ENCODE measurements at regions not wholly inside any gene's neighbourhood (a gene's known extent, or its start where the extent isn't known, plus 50 kb on each side); places are given as distances from the start of the nearest gene placed in this dataset.

GRCh38 chr1:219521325-219521724, 91.6 kb downstream of the ZC3H11B start:
- DNase-seq (ENCODE audit: low spot score) = no peak

GRCh38 chr1:219520241-219520640, 92.7 kb downstream of the ZC3H11B start:
- DNase-seq (ENCODE audit: low spot score) = no peak

- DNase-seq (ENCODE audit: low spot score) = no peak
These were observed 94.0 kb downstream of the ZC3H11B start for GRCh38 chr1:219518907-219519248.

- no peak for DNase-seq (ENCODE audit: low spot score)
These were observed 94.6 kb downstream of the ZC3H11B start for GRCh38 chr1:219518168-219518906.

GRCh38 chr1:219517031-219517430, 95.9 kb downstream of the ZC3H11B start:
- no peak for DNase-seq (ENCODE audit: low spot score)

GRCh38 chr1:219514728-219515127, 98.2 kb downstream of the ZC3H11B start:
- DNase-seq (ENCODE audit: low spot score) = no peak

- DNase-seq (ENCODE audit: low spot score) = no peak
These were observed 105.5 kb downstream of the ZC3H11B start for GRCh38 chr1:219507437-219507836.

- DNase-seq (ENCODE audit: low spot score) = no peak
These were observed 106.0 kb downstream of the ZC3H11B start for GRCh38 chr1:219506936-219507335.

- DNase-seq (ENCODE audit: low spot score) = no peak
These were observed 106.4 kb downstream of the ZC3H11B start for GRCh38 chr1:219506473-219506899.

GRCh38 chr1:219505886-219506285, 107.0 kb downstream of the ZC3H11B start:
- DNase-seq (ENCODE audit: low spot score) = no peak

GRCh38 chr1:219503604-219504003, 109.3 kb downstream of the ZC3H11B start:
- no peak for DNase-seq (ENCODE audit: low spot score)

- no peak for DNase-seq (ENCODE audit: low spot score)
These were observed 112.5 kb downstream of the ZC3H11B start for GRCh38 chr1:219500327-219500897.

- no peak for DNase-seq (ENCODE audit: low spot score)
These were observed 114.2 kb downstream of the ZC3H11B start for GRCh38 chr1:219498666-219499065.

GRCh38 chr1:219495737-219496408, 117.0 kb downstream of the ZC3H11B start:
- no peak for DNase-seq (ENCODE audit: low spot score)

GRCh38 chr1:219492717-219493116, 120.2 kb downstream of the ZC3H11B start:
- no peak for DNase-seq (ENCODE audit: low spot score)

GRCh38 chr1:219490566-219490965, 122.3 kb downstream of the ZC3H11B start:
- DNase-seq (ENCODE audit: low spot score) = no peak

- no peak for DNase-seq (ENCODE audit: low spot score)
These were observed 123.3 kb downstream of the ZC3H11B start for GRCh38 chr1:219489636-219490035.

- no peak for DNase-seq (ENCODE audit: low spot score)
These were observed 124.6 kb downstream of the ZC3H11B start for GRCh38 chr1:219488275-219488674.

GRCh38 chr1:219483530-219483929, 129.4 kb downstream of the ZC3H11B start:
- no peak for DNase-seq (ENCODE audit: low spot score)

- DNase-seq (ENCODE audit: low spot score) = no peak
These were observed 132.9 kb downstream of the ZC3H11B start for GRCh38 chr1:219480011-219480410.

- no peak for DNase-seq (ENCODE audit: low spot score)
These were observed 134.1 kb downstream of the ZC3H11B start for GRCh38 chr1:219478811-219479210.

- DNase-seq (ENCODE audit: low spot score) = no peak
These were observed 135.0 kb downstream of the ZC3H11B start for GRCh38 chr1:219477861-219478260.

- no peak for DNase-seq (ENCODE audit: low spot score)
These were observed 136.2 kb downstream of the ZC3H11B start for GRCh38 chr1:219476716-219477115.

All from ecto neural progenitor cell (in vitro differentiated cells).